ENCODE measurements at regions not wholly inside any gene's neighbourhood (a gene's known extent, or its start where the extent isn't known, plus 50 kb on each side); places are given as distances from the start of the nearest gene placed in this dataset.

- no peak overlapping the region for H3K27ac ChIP-seq
- no peaks in the 10 kb centered on the region for H3K27me3 ChIP-seq
- TF ChIP-seq POLR2AphosphoS5 (IDR thresholded peaks at IDR 0.05) (no peak), CTCF (IDR thresholded peaks at IDR 0.05) (no peak), POLR2A (IDR thresholded peaks at IDR 0.05) (no peak)
- no peak for DNase-seq (ENCODE audit: low spot score in 2 of 2)
- intact Hi-C loops (cut with DNase I; ENCODE audit: low total_unique reads) = no loop called here
- H3K4me3 ChIP-seq = no peak overlapping the region
- no peaks in the 10 kb centered on the region for H3K9me3 ChIP-seq
- H3K36me3 ChIP-seq = no peaks in the 10 kb centered on the region
- no peaks in the 10 kb centered on the region for H3K4me1 ChIP-seq
Observed at GRCh38 chr3:148600902-148601765, 96.6 kb upstream of the AGTR1 start.

GRCh38 chr3:148601766-148602685 is 95.7 kb upstream of the AGTR1 start:
- no peaks in the 10 kb centered on the region for H3K9me3 ChIP-seq
- DNase-seq (ENCODE audit: low spot score in 2 of 2) = no peak
- no peaks in the 10 kb centered on the region for H3K27me3 ChIP-seq
- H3K27ac ChIP-seq = peak overlapping the region in 1 of 2 donors; percentile 16
- no peaks in the 10 kb centered on the region for H3K36me3 ChIP-seq
- H3K4me3 ChIP-seq = no peak overlapping the region
- intact Hi-C loops (cut with DNase I; ENCODE audit: low total_unique reads) = no loop called here
- TF ChIP-seq POLR2A (IDR thresholded peaks at IDR 0.05) (no peak), CTCF (IDR thresholded peaks at IDR 0.05) (no peak), POLR2AphosphoS5 (IDR thresholded peaks at IDR 0.05) (no peak)
- H3K4me1 ChIP-seq = no peaks in the 10 kb centered on the region

- TF ChIP-seq POLR2A (IDR thresholded peaks at IDR 0.05) = no peak
- no peak for TF ChIP-seq POLR2AphosphoS5 (IDR thresholded peaks at IDR 0.05)
- no peak for TF ChIP-seq CTCF (IDR thresholded peaks at IDR 0.05)
- no peak for DNase-seq (ENCODE audit: low spot score in 2 of 2)
- H3K27ac ChIP-seq = no peak overlapping the region
- H3K36me3 ChIP-seq = no peaks in the 10 kb centered on the region
- no peaks in the 10 kb centered on the region for H3K4me1 ChIP-seq
- intact Hi-C loops (cut with DNase I; ENCODE audit: low total_unique reads) = no loop called here
- H3K4me3 ChIP-seq = no peak overlapping the region
- no peaks in the 10 kb centered on the region for H3K9me3 ChIP-seq
- H3K27me3 ChIP-seq = no peaks in the 10 kb centered on the region
Observed at GRCh38 chr3:148604270-148605085, 93.2 kb upstream of the AGTR1 start.

GRCh38 chr3:148605521-148605920 is 92.2 kb upstream of the AGTR1 start:
- Histone ChIP-seq H3K27me3 (no peaks in the 10 kb centered on the region), H3K27ac (no peak overlapping the region), H3K9me3 (no peaks in the 10 kb centered on the region), H3K4me1 (no peaks in the 10 kb centered on the region), H3K36me3 (no peaks in the 10 kb centered on the region), H3K4me3 (no peak overlapping the region)
- intact Hi-C loops (cut with DNase I; ENCODE audit: low total_unique reads) = no loop called here
- no peak for TF ChIP-seq POLR2AphosphoS5 (IDR thresholded peaks at IDR 0.05)
- TF ChIP-seq CTCF (IDR thresholded peaks at IDR 0.05) = no peak
- no peak for TF ChIP-seq POLR2A (IDR thresholded peaks at IDR 0.05)
- no peak for DNase-seq (ENCODE audit: low spot score in 2 of 2)

All from breast epithelium (tissue), 4 donors.